ENCODE measurements at regions not wholly inside any gene's neighbourhood (a gene's known extent, or its start where the extent isn't known, plus 50 kb on each side); places are given as distances from the start of the nearest gene placed in this dataset.

DNA sequence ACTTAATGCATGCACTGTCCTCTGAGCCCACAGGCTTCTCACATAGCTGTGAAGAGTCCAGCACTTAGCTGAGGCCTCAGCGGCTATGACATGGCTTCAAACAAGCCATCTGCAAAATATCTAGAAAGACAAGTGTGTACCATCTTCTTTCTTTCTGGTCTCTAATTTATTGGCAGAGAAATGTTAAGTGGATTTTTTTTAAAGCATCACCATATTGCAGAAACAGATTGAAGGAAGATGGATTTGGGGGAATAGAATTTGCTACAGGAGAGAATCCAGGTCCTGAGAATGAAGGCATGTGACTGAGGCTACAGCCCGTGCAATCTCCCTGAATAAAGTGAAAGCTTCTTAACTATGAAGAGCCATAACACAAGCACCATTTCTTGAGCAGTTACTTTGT is 567.3 kb downstream of the PDCD6IP start:
- no peak for TF ChIP-seq POLR2A (IDR thresholded peaks at IDR 0.05; ENCODE audit: low read length)
- TF ChIP-seq GATA1 (IDR thresholded peaks at IDR 0.05; ENCODE audit: low read depth, low read length): no peak
